Astrocyte of the cerebellum (primary cell): ENCODE measurements at regions not wholly inside any gene's neighbourhood (a gene's known extent, or its start where the extent isn't known, plus 50 kb on each side); places are given as distances from the start of the nearest gene placed in this dataset.

Experiments used
- DNase-seq: peaks from one replicate; pipeline ENCODE4 v3.0.0-alpha.2; 2011; ENCODE audit warnings: low read depth
- H3K4me3 ChIP-seq: 2 replicates; pipeline ENCODE4 v1.5.1; 2011; ENCODE audit warnings: mild to moderate bottlenecking, low read depth, low read length, moderate library complexity
- in situ Hi-C: cut with HindIII; loops from 2 replicates; pipeline ENCODE4 v1.10.0; 2017; ENCODE audit warnings: low sequenced_read_pairs
- TF ChIP-seq, protein P1 (sequence below): IDR thresholded peaks from 2 replicates; pipeline ENCODE4 v1.5.1; 2012; ENCODE audit warnings: low read length, low read depth, moderate library complexity, mild to moderate bottlenecking; ENCODE audit errors: missing control alignments

DNA sequence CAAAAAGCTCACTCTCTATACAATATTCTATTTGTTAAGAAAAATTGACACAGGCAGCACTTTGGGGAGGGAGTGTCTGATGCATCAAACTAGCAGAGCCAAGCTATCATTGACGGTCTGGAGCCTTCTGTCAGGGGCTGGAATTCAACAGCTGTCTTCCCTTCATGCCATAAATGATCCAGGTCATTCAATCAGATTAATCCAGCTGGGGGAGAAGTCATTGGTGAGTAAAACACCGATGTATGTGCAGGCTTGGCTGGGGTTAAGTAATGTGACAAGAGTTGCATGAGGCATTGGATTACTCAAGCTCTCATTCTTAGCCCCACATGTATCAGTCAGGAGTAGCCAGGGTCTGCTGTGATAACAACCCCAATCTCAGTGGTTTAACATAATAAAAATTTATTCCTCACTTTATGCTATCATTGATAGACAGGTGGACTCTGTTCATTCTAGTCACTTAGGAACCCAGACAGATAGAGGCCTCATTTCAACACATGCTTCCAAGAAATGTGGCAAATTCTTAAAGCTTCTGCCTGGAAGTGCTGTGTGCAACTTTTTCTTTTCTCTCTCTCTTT lies 118.1 kb upstream of the GADD45A start:
- TF ChIP-seq, protein P1, sequence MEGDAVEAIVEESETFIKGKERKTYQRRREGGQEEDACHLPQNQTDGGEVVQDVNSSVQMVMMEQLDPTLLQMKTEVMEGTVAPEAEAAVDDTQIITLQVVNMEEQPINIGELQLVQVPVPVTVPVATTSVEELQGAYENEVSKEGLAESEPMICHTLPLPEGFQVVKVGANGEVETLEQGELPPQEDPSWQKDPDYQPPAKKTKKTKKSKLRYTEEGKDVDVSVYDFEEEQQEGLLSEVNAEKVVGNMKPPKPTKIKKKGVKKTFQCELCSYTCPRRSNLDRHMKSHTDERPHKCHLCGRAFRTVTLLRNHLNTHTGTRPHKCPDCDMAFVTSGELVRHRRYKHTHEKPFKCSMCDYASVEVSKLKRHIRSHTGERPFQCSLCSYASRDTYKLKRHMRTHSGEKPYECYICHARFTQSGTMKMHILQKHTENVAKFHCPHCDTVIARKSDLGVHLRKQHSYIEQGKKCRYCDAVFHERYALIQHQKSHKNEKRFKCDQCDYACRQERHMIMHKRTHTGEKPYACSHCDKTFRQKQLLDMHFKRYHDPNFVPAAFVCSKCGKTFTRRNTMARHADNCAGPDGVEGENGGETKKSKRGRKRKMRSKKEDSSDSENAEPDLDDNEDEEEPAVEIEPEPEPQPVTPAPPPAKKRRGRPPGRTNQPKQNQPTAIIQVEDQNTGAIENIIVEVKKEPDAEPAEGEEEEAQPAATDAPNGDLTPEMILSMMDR: no peak
- H3K4me3 ChIP-seq: no peak overlapping the region
- in situ Hi-C loops: no loop called here
- no peak for DNase-seq

DNA sequence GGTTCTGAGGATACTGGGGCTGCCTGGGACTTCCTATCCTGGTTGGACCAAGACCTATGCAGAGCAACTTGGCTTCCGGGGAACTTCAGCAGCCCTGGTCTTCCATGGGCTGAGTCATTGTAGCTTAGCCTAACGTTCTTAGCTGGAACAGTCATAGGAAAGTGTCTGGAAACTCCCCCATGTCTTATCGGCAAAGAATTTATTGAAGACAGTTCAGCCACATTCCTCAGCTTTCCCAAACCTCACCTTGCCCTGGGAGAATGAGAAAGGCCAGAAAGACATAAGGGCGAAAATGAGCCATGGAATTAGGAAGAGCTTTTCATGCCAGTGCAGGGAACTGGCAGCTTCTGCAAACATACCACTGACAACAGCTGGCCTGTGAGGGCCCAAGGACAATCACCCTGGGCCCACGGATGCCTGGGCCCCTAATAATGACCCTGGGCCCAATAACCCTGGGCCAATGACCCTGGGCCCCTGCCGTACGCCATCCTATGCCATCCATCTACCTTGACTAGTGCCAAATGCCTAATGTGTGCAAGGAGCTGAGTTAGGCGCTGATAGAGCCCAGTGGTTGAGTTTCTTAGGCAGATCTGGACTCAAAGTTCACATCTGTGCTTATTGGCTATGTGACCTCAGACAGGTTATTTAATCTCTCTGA lies 114.4 kb upstream of the GADD45A start:
- TF ChIP-seq, protein P1: no peak
- no peak overlapping the region for H3K4me3 ChIP-seq
- in situ Hi-C loops: no loop called here
- DNase-seq: peak; percentile 73

DNA sequence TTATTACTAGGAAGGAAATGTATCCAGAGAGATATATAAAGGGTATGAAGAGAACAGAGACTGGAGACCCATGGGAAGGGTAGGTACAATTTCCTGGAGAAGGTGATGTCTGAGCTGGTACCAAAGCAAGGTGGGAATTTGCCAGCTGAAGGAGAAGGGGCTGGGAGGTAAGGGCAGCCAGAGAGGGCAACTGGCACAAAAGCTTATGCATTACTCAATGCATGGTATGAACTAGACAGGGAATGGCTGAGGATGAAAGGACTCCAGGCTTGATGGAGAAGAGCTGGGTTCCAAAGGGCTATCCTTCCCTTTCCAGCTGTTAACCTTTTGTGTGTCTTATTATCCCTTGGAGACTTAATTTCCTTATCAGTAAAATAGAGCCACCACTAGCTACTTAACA lies 113.6 kb upstream of the GADD45A start:
- TF ChIP-seq, protein P1: no peak
- no peak for DNase-seq
- no peak overlapping the region for H3K4me3 ChIP-seq
- in situ Hi-C loops: no loop called here

DNA sequence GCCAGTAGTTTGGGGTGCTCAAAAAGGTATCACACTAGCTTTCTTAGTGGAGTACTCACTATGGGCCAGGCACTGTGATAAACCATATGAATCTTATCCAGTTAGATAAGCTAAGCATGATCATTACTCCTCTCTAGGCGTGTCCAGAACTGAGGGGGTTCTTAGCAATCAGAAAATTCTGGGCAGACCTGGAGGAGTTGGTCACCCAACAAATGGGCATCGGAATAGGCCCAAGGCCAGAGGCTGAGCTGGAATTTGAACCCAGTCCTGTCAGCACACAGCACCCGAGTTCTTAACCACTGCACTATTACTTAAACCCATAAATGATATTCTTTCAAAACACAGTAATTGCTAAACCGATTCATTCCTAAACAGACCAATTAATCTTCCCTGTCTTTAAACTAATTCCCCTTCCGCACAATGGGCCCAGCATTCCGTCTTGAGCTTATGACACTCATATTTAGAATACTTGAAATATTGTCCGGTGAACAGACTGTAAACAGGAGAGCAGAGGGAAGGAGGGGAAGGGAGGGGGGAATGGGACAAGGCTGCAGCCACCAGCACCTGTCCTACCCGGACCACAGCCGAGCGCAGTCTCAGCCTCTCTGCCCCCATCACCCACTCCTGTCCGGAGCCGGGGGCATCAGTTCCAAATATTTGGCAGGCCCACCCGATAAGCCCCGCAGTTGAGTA lies 113.0 kb upstream of the GADD45A start:
- in situ Hi-C loops: no loop called here
- DNase-seq: no peak
- no peak overlapping the region for H3K4me3 ChIP-seq
- TF ChIP-seq, protein P1: no peak

DNA sequence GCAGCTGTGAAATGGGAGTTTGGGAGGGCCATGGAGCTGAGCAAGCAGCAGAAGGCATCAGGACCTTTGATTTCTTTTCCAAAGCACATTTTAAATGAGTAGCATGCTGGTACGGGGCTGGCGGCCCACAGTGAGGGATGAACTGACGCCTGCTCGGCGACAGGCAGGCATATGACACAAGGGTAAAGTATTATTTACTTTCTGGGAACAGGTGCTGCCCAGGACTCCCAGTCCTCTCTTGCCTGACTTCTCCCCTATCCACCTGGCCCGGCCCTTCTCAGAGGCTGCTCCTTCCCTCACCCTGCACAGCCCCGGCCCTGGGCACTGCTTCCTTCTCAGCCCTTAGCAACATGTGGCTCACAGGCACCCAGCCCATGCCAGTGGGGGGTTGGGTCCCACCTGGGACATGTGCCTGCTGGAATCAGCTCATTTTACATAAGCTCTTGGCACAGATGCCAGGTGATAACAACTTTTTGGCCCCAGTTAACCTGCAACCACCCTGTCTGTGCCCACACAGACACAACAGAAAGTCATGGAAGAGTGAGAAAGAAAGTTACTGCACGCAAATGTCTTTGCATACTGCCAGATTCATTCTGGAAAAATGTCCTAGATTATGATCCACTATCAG lies 112.3 kb upstream of the GADD45A start:
- TF ChIP-seq, protein P1: no peak
- DNase-seq: no peak
- no peak overlapping the region for H3K4me3 ChIP-seq
- in situ Hi-C loops: no loop called here

DNA sequence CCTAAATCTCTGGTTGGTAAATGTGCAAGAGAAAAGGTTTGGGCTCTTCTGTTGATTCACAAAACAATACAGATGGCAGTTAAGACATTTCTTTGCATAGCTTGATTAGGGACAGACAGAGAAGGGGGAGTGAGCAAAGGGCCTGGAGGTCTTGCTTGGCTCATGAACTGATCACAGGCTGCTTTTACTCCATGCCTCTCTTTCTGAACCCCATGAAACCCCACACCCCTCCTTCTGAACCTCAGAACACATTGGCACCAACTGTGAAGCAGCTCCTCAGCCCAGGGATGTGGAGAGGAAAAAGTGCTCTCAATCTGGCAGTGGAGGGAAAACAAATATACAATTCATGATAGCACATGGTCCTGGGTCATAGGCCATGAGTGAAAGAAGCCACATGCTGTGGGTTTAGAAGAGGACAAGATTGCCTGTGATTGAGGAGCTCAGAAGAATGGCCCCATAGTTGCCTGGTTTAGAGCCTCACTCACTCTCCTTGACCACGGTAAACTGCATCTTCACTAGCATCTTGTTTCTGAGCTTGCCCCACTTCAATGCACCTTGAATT lies 111.6 kb upstream of the GADD45A start:
- TF ChIP-seq, protein P1: no peak
- DNase-seq: no peak

More for the DNA sequence above, 111.6 kb upstream of the GADD45A start:
- in situ Hi-C loops: no loop called here
- no peak overlapping the region for H3K4me3 ChIP-seq
